GM13977 (cell line): ENCODE measurements at regions not wholly inside any gene's neighbourhood (a gene's known extent, or its start where the extent isn't known, plus 50 kb on each side); places are given as distances from the start of the nearest gene placed in this dataset.

Source experiments
- DNase-seq: peaks from one replicate; pipeline ENCODE4 v3.0.0; 2012; ENCODE audit warnings: low spot score
- CTCF ChIP-seq: IDR thresholded peaks from 2 replicates; pipeline ENCODE4 v1.5.1; 2012; ENCODE audit warnings: mild to moderate bottlenecking, control low read depth; ENCODE audit not compliant: insufficient read depth; ENCODE audit errors: extremely low read depth, missing control alignments
- in situ Hi-C: fragments of 300-500 bp; cut with MboI; formaldehyde crosslinking; loops from one replicate; pipeline ENCODE4 v1.12.0; 2022; ENCODE audit warnings: low sequenced_read_pairs, low pct_unique_long_range_greater_than_20kb, mixed read lengths, inconsistent platforms; ENCODE audit not compliant: unreplicated experiment

GRCh38 chr12:124174451-124175348, 120.2 kb upstream of the RFLNA start:
- TF ChIP-seq CTCF = no peak
- in situ Hi-C loops = no loop called here
- no peak for DNase-seq

- no peak for TF ChIP-seq CTCF
- in situ Hi-C loops = no loop called here
- no peak for DNase-seq
Measured at GRCh38 chr12:124175704-124176103, 119.2 kb upstream of the RFLNA start.

- in situ Hi-C loops = no loop called here
- no peak for TF ChIP-seq CTCF
- no peak for DNase-seq
Measured at GRCh38 chr12:124177276-124177950, 117.5 kb upstream of the RFLNA start.

- DNase-seq = no peak
- TF ChIP-seq CTCF = no peak
- in situ Hi-C loops = no loop called here
Measured at GRCh38 chr12:124177951-124178316, 117.0 kb upstream of the RFLNA start.

- in situ Hi-C loops = no loop called here
- DNase-seq = no peak
- TF ChIP-seq CTCF = no peak
Measured at GRCh38 chr12:124179936-124180607, 114.8 kb upstream of the RFLNA start.

- DNase-seq = no peak
- in situ Hi-C loops = no loop called here
- no peak for TF ChIP-seq CTCF
Measured at GRCh38 chr12:124183172-124183571, 111.7 kb upstream of the RFLNA start.
